Mesendoderm (in vitro differentiated cells): ENCODE measurements at regions not wholly inside any gene's neighbourhood (a gene's known extent, or its start where the extent isn't known, plus 50 kb on each side); places are given as distances from the start of the nearest gene placed in this dataset.
"Not testable (repeated sequence)": the region's sequence is repeated elsewhere in the genome, so short reads cannot be mapped to it uniquely, and the experiment has no call there.

Experiments
- DNase-seq: peaks from one replicate; pipeline ENCODE4 v3.0.0; 2013
- H2AK5ac ChIP-seq: 2 replicates; pipeline ENCODE4 v1.6.1; 2013; ENCODE audit warnings: low read length, inconsistent platforms
- H2BK120ac ChIP-seq: 2 replicates; pipeline ENCODE4 v1.6.1; 2013; ENCODE audit warnings: low read depth, mild to moderate bottlenecking, low read length, moderate library complexity, mixed read lengths
- H2BK15ac ChIP-seq: replicated peaks from 2 replicates; pipeline ENCODE4 v1.6.1; 2013; ENCODE audit warnings: low read depth, mild to moderate bottlenecking, moderate library complexity
- H2BK5ac ChIP-seq: 2 replicates; pipeline ENCODE4 v1.6.1; 2013; ENCODE audit warnings: low read length, inconsistent platforms
- H3K18ac ChIP-seq: 2 replicates; pipeline ENCODE4 v1.6.1; 2013; ENCODE audit warnings: mild to moderate bottlenecking, low read length, mixed read lengths
- H3K23ac ChIP-seq: one replicate; pipeline ENCODE4 v1.6.1; 2013; ENCODE audit warnings: low read length
- H3K27ac ChIP-seq: 2 replicates; pipeline ENCODE4 v1.5.1; 2013; ENCODE audit warnings: low read depth, mild to moderate bottlenecking, inconsistent platforms, low read length, moderate library complexity
- H3K27me3 ChIP-seq: 2 replicates; pipeline ENCODE4 v1.6.1; 2013; ENCODE audit warnings: low read length, control low read depth, mild to moderate bottlenecking, inconsistent platforms; ENCODE audit not compliant: insufficient read depth, poor library complexity
- H3K36me3 ChIP-seq: 2 replicates; pipeline ENCODE4 v1.6.1; 2013; ENCODE audit warnings: low read length, inconsistent platforms; ENCODE audit not compliant: control insufficient read depth, insufficient read depth
- H3K4ac ChIP-seq: one replicate; pipeline ENCODE4 v1.6.1; 2013; ENCODE audit warnings: low read depth, mild to moderate bottlenecking, low read length, moderate library complexity
- H3K4me1 ChIP-seq: 2 replicates; pipeline ENCODE4 v1.6.1; 2013; ENCODE audit warnings: low read depth, low read length, inconsistent platforms; ENCODE audit not compliant: control insufficient read depth
- H3K4me2 ChIP-seq: 2 replicates; pipeline ENCODE4 v1.6.1; 2013; ENCODE audit warnings: low read length
- H3K4me3 ChIP-seq: 2 replicates; pipeline ENCODE4 v1.5.1; 2013; ENCODE audit warnings: mild to moderate bottlenecking, low read length
- H3K56ac ChIP-seq: one replicate; pipeline ENCODE4 v1.6.1; 2013; ENCODE audit warnings: low read length
- H3K79me1 ChIP-seq: 2 replicates; pipeline ENCODE4 v1.6.1; 2013; ENCODE audit warnings: low read length, inconsistent platforms
- H3K79me2 ChIP-seq: 2 replicates; pipeline ENCODE4 v1.6.1; 2013; ENCODE audit warnings: mild to moderate bottlenecking, low read length; ENCODE audit not compliant: control insufficient read depth, insufficient read depth
- H3K9ac ChIP-seq: 2 replicates; pipeline ENCODE4 v1.6.1; 2013; ENCODE audit warnings: low read length, inconsistent platforms
- H4K5ac ChIP-seq: one replicate; pipeline ENCODE4 v1.6.1; 2013; ENCODE audit warnings: low read length
- H4K8ac ChIP-seq: one replicate; pipeline ENCODE4 v1.6.1; 2013; ENCODE audit warnings: low read depth, mild to moderate bottlenecking, control low read depth, low read length, moderate library complexity
- WGBS: extraction: QIAGEN DNeasy Blood & Tissue Kit; methylation state at CpG from one replicate; pipeline ENCODE4 v1.1.7; 2013; ENCODE audit warnings: low lambda C conversion rate, missing lambda C conversion rate; ENCODE audit not compliant: insufficient coverage; ENCODE audit errors: extremely low coverage; 5-methylcytosine and 5-hydroxymethylcytosine counted together

DNA sequence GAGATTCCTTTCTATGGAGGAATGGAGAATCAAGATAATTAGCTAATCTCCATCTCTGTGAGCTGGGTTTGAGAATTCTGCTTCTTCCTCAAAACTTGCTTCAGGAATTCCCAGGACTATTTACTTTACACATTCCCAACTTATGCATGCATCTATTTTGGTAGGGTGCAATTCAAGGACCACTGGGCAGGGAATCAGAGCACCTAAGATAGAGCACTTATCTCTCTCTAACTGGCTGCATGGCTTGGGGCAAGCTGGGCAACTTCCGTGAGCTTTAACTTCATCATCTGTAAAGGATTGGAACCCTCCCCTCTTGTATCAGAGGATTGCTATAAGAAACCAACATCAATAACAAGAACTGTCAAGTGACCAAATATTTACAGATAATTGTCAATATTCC is 160.2 kb downstream of the PDCD6IP start:
- Histone ChIP-seq H3K36me3 (no peaks in the 10 kb centered on the region), H3K4me3 (no peak overlapping the region), H2AK5ac (no peak overlapping the region), H3K4me1 (no peaks in the 10 kb centered on the region), H3K56ac (no peak overlapping the region), H3K18ac (no peak overlapping the region), H2BK15ac (no peak overlapping the region), H4K5ac (no peak overlapping the region), H3K4me2 (no peak overlapping the region), H3K23ac (no peak overlapping the region), H3K9ac (no peak overlapping the region), H4K8ac (no peak overlapping the region), H3K4ac (no peak overlapping the region), H3K79me2 (no peaks in the 10 kb centered on the region), H3K27ac (no peak overlapping the region), H2BK120ac (no peak overlapping the region), H3K27me3 (no peaks in the 10 kb centered on the region), H2BK5ac (no peak overlapping the region), H3K79me1 (no peaks in the 10 kb centered on the region)
- no CpG with 5 or more reads among the region's 1 CpG for WGBS
- DNase-seq = no peak

- no peak overlapping the region for H3K23ac ChIP-seq
- H4K5ac ChIP-seq = no peak overlapping the region
- no peak overlapping the region for H3K56ac ChIP-seq
- H3K79me2 ChIP-seq = no peaks in the 10 kb centered on the region
- no CpG with 5 or more reads among the region's 3 CpGs for WGBS
- H3K27ac ChIP-seq = no peak overlapping the region
- no peak overlapping the region for H3K4me3 ChIP-seq
- no peaks in the 10 kb centered on the region for H3K27me3 ChIP-seq
- H4K8ac ChIP-seq = no peak overlapping the region
- H3K4ac ChIP-seq = no peak overlapping the region
- DNase-seq = no peak
- no peak overlapping the region for H3K4me2 ChIP-seq
- H3K79me1 ChIP-seq = no peaks in the 10 kb centered on the region
- no peak overlapping the region for H2BK120ac ChIP-seq
- H2AK5ac ChIP-seq = no peak overlapping the region
- no peaks in the 10 kb centered on the region for H3K4me1 ChIP-seq
- H2BK15ac ChIP-seq = no peak overlapping the region
- no peak overlapping the region for H2BK5ac ChIP-seq
- H3K18ac ChIP-seq = no peak overlapping the region
- no peaks in the 10 kb centered on the region for H3K36me3 ChIP-seq
- no peak overlapping the region for H3K9ac ChIP-seq
Measured at GRCh38 chr3:33962396-33962795, 164.0 kb downstream of the PDCD6IP start.

DNA sequence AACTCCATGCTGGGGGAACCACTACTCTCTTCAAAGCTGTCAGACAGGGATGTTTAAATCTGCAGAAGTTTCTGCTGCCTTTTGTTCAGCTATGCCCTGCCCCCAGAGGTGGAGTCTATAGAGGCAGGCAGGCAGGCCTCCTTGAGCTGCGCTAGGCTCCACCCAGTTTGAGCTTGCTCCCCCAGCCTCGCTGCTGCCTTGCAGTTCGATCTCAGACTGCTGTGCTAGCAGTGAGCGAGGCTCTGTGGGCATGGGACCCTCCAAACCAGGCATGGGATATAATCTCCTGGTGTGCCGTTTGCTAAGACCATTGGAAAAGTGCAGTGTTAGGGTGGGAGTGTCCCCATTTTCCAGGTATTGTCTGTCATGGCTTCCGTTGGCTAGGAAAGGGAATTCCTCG is 171.8 kb downstream of the PDCD6IP start:
- H3K27ac ChIP-seq, H3K79me2 ChIP-seq, H3K23ac ChIP-seq, H3K4me2 ChIP-seq, H3K56ac ChIP-seq, H3K4me3 ChIP-seq, H3K36me3 ChIP-seq, H2BK15ac ChIP-seq, H4K8ac ChIP-seq, H3K79me1 ChIP-seq, H3K4ac ChIP-seq, DNase-seq, H3K27me3 ChIP-seq, H3K9ac ChIP-seq, H2BK5ac ChIP-seq, H3K18ac ChIP-seq, H4K5ac ChIP-seq, H3K4me1 ChIP-seq, H2BK120ac ChIP-seq, H2AK5ac ChIP-seq: not testable (repeated sequence)
- no CpG with 5 or more reads among the region's 7 CpGs for WGBS

DNA sequence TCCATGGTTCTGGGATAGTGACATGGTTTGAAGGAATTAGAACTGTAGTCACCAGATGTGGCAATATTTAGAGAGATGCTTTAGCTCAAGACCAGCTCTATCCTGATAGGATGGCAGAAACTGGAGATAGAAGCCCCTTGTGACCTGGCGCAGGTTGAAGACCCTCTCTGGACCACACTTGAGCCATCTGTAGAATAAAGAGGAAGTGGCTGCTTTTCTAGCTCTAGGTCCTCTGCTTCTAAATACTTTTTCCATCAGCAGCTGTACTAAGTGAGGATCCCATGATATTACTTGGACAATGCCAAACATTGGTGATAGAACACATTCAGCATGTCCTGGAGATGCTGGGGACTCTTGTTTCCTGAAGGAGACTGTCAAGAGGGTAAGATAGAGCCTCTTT is 172.6 kb downstream of the PDCD6IP start:
- WGBS = no CpG with 5 or more reads among the region's 1 CpG
- H3K9ac ChIP-seq = no peak overlapping the region

GRCh38 chr3:33975463-33975862 is 177.0 kb downstream of the PDCD6IP start:
- H3K4me3 ChIP-seq = no peak overlapping the region
- H3K4me1 ChIP-seq = no peaks in the 10 kb centered on the region
- WGBS = no CpG with 5 or more reads among the region's 4 CpGs
- no peak overlapping the region for H3K23ac ChIP-seq
- no peaks in the 10 kb centered on the region for H3K79me2 ChIP-seq
- H3K36me3 ChIP-seq = no peaks in the 10 kb centered on the region
- H3K27me3 ChIP-seq = no peaks in the 10 kb centered on the region
- H2BK120ac ChIP-seq = no peak overlapping the region
- no peak overlapping the region for H2BK15ac ChIP-seq
- no peak overlapping the region for H3K4ac ChIP-seq
- no peak overlapping the region for H3K4me2 ChIP-seq
- no peak overlapping the region for H3K18ac ChIP-seq
- DNase-seq = no peak
- H3K9ac ChIP-seq = no peak overlapping the region
- no peak overlapping the region for H4K5ac ChIP-seq
- no peaks in the 10 kb centered on the region for H3K79me1 ChIP-seq
- no peak overlapping the region for H2AK5ac ChIP-seq
- H3K27ac ChIP-seq = no peak overlapping the region
- no peak overlapping the region for H2BK5ac ChIP-seq
- no peak overlapping the region for H3K56ac ChIP-seq
- no peak overlapping the region for H4K8ac ChIP-seq

More for the DNA sequence above, 172.6 kb downstream of the PDCD6IP start:
- Histone ChIP-seq H2BK15ac (no peak overlapping the region), H2BK120ac (no peak overlapping the region), H3K56ac (no peak overlapping the region), H3K36me3 (no peaks in the 10 kb centered on the region), H3K27ac (no peak overlapping the region), H3K4me1 (no peaks in the 10 kb centered on the region), H2BK5ac (no peak overlapping the region), H3K23ac (no peak overlapping the region), H2AK5ac (no peak overlapping the region), H3K27me3 (no peaks in the 10 kb centered on the region), H3K4me3 (no peak overlapping the region), H3K4ac (no peak overlapping the region), H4K5ac (no peak overlapping the region), H3K4me2 (no peak overlapping the region), H3K79me2 (no peaks in the 10 kb centered on the region), H4K8ac (no peak overlapping the region), H3K18ac (no peak overlapping the region), H3K79me1 (no peaks in the 10 kb centered on the region)
- no peak for DNase-seq

DNA sequence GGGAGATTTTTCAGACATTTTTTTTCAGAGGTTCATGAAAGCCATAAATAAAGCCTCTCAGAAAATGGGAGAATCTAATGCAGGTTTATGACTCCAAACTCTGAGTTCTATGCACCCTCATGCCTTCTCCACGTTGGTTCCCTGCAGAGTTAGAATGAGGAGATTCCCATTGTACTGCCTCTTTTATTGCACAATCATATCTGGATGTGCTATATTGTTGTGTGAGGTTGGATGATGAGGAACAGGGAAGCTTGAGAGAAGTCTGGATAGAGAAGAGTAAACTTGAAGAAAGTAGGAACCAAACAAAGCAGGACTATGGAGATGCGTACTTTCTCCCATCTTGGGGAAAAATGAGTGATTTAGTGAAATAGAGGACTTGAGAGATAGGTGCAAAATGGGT is 178.8 kb downstream of the PDCD6IP start:
- Histone ChIP-seq H2BK5ac (no peak overlapping the region), H3K18ac (no peak overlapping the region), H3K79me2 (no peaks in the 10 kb centered on the region), H2BK15ac (no peak overlapping the region), H3K56ac (no peak overlapping the region), H3K27me3 (no peaks in the 10 kb centered on the region), H3K4ac (no peak overlapping the region), H2AK5ac (no peak overlapping the region), H4K5ac (no peak overlapping the region), H3K23ac (no peak overlapping the region), H3K4me1 (no peaks in the 10 kb centered on the region), H4K8ac (no peak overlapping the region), H2BK120ac (no peak overlapping the region), H3K27ac (no peak overlapping the region), H3K9ac (no peak overlapping the region), H3K4me2 (no peak overlapping the region), H3K4me3 (no peak overlapping the region), H3K79me1 (no peaks in the 10 kb centered on the region), H3K36me3 (no peaks in the 10 kb centered on the region)
- no CpG with 5 or more reads among the region's 2 CpGs for WGBS
- no peak for DNase-seq
